ENCODE measurements at regions not wholly inside any gene's neighbourhood (a gene's known extent, or its start where the extent isn't known, plus 50 kb on each side); places are given as distances from the start of the nearest gene placed in this dataset.
"Not testable (repeated sequence)": the region's sequence is repeated elsewhere in the genome, so short reads cannot be mapped to it uniquely, and the experiment has no call there.

GRCh38 chr5:74522838-74523237, 117.7 kb downstream of the ENC1 start:
- H3K4me3 Mint-ChIP-seq; H3K36me3 Mint-ChIP-seq (ENCODE audit: low read depth); H3K4me1 Mint-ChIP-seq (ENCODE audit: low read depth); H3K27me3 Mint-ChIP-seq (ENCODE audit: low read depth); DNase-seq (ENCODE audit: low spot score); H3K27ac Mint-ChIP-seq: not testable (repeated sequence)
- peaks cover 31% of the 10 kb centered on the region for H3K9me3 Mint-ChIP-seq

DNA sequence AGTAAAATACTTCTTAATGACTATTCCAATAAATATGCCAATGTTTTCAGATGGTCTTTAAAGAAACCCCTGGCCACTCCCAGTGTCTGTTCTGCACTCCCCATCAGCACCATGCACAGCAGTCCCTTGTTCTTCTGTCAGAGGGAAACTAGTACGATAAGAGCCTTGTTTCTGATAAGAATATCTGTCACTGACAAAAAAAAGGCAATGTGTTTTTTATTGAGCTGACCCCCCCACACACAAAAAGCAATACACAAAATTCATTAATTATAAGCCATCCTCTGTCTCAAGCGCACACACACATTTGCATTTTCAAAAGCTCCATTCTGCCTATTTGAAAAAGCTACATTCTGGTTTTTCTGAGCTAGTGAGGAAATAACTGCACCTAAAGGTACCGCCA, 119.1 kb downstream of the ENC1 start:
- H3K9me3 Mint-ChIP-seq, result peaks cover 31% of the 10 kb centered on the region
- H3K4me1 Mint-ChIP-seq (ENCODE audit: low read depth), result no peaks in the 10 kb centered on the region
- no peak overlapping the region for H3K4me3 Mint-ChIP-seq
- no peak for DNase-seq (ENCODE audit: low spot score)
- peaks cover 5% of the 10 kb centered on the region for H3K27me3 Mint-ChIP-seq (ENCODE audit: low read depth)
- no peak overlapping the region for H3K27ac Mint-ChIP-seq
- no peaks in the 10 kb centered on the region for H3K36me3 Mint-ChIP-seq (ENCODE audit: low read depth)

GRCh38 chr5:74519679-74520078, 120.8 kb downstream of the ENC1 start:
- H3K4me1 Mint-ChIP-seq (ENCODE audit: low read depth), result no peaks in the 10 kb centered on the region
- peaks cover 24% of the 10 kb centered on the region for H3K9me3 Mint-ChIP-seq
- H3K27ac Mint-ChIP-seq, result no peak overlapping the region
- H3K36me3 Mint-ChIP-seq (ENCODE audit: low read depth), result no peaks in the 10 kb centered on the region
- no peak overlapping the region for H3K4me3 Mint-ChIP-seq
- DNase-seq (ENCODE audit: low spot score), result no peak
- peaks cover 10% of the 10 kb centered on the region for H3K27me3 Mint-ChIP-seq (ENCODE audit: low read depth)

GRCh38 chr5:74519161-74519571, 121.4 kb downstream of the ENC1 start:
- peaks cover 14% of the 10 kb centered on the region for H3K27me3 Mint-ChIP-seq (ENCODE audit: low read depth)
- H3K9me3 Mint-ChIP-seq, result peaks cover 19% of the 10 kb centered on the region
- H3K4me3 Mint-ChIP-seq, result no peak overlapping the region
- H3K4me1 Mint-ChIP-seq (ENCODE audit: low read depth), result no peaks in the 10 kb centered on the region
- no peaks in the 10 kb centered on the region for H3K36me3 Mint-ChIP-seq (ENCODE audit: low read depth)
- H3K27ac Mint-ChIP-seq, result no peak overlapping the region
- no peak for DNase-seq (ENCODE audit: low spot score)

DNA sequence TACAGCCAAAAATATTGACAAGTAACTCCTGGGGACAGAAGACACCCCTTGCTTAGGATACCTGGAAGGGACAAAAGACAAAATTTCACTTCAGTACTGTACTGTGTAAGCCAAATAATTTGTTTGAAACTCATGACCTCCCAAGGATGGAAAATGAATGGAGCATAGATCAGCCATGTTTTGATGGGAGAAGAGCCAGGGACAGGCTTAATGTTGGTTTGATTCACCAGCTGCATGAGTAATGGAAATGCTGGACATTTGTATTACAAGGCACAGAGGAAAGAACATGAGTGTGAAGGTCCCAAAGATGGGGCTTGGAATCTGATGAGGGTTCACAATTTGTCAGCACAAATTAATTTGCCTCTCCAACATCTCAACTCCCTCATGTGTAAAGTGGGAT, 122.8 kb downstream of the ENC1 start:
- H3K9me3 Mint-ChIP-seq, result peaks cover 7% of the 10 kb centered on the region
- H3K27me3 Mint-ChIP-seq (ENCODE audit: low read depth), result peaks cover 16% of the 10 kb centered on the region

DNA sequence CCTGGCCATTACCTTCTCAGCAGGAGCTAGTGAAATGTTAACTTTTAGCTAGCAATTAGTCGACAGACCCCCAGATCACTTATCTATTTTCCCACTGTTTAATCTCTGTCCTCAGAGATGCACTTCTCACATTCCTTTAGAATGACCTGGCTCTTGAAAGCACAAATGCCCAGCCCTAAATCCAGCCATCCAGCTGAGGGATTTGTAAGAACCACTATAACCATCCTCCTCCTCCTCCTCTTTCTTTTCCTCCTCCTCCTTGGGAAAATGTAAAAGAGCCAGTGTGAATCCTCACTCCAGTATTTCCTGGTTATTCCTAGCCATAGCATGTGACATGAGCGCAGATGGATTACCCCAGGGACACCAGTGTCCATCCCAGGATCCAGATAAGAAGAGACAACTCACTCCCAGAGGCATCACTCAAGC, 124.3 kb downstream of the ENC1 start:
- DNase-seq (ENCODE audit: low spot score), result no peak
- Mint-ChIP-seq H3K36me3 (ENCODE audit: low read depth) (no peaks in the 10 kb centered on the region), H3K27me3 (ENCODE audit: low read depth) (peaks cover 19% of the 10 kb centered on the region)

More for the DNA sequence above, 122.8 kb downstream of the ENC1 start:
- Mint-ChIP-seq H3K4me1 (ENCODE audit: low read depth) (no peaks in the 10 kb centered on the region), H3K36me3 (ENCODE audit: low read depth) (no peaks in the 10 kb centered on the region), H3K27ac (no peak overlapping the region), H3K4me3 (no peak overlapping the region)
- DNase-seq (ENCODE audit: low spot score), result no peak

DNA sequence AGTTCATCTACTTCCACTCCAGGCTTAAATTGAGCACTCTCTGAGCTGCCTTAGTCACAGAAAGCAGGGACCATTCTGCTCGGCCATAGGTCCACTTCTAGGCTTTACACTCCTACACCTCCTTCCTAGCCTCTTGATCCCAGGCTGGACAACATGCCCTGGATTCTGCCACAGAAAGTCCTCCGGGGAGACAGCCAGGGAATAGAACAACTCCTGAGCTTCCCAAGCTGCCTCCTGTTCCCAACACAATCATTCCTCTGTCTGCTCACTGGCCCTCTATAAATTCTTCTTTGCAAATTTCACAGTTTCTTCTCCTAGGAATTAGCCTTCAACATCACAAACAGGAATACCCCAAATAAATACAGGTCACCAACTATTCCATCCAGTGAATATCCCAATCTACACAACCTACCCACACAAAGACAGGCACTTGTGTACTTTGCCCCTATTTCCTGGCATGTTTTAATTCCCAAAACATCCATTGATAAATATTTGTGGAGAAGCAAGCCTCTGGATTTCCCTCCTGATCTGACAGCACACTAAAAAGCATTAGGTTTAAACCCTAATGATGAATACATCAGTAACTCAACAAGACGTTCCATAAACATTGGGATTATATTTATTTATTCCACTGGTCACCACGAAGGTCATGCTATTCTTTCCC, 125.5 kb downstream of the ENC1 start:
- H3K27me3 Mint-ChIP-seq (ENCODE audit: low read depth), result peaks cover 22% of the 10 kb centered on the region
- H3K36me3 Mint-ChIP-seq (ENCODE audit: low read depth), result no peaks in the 10 kb centered on the region
- no peaks in the 10 kb centered on the region for H3K4me1 Mint-ChIP-seq (ENCODE audit: low read depth)
- no peaks in the 10 kb centered on the region for H3K9me3 Mint-ChIP-seq
- H3K27ac Mint-ChIP-seq, result no peak overlapping the region
- no peak for DNase-seq (ENCODE audit: low spot score)
- H3K4me3 Mint-ChIP-seq, result no peak overlapping the region

More for the DNA sequence above, 124.3 kb downstream of the ENC1 start:
- Mint-ChIP-seq H3K4me3 (no peak overlapping the region), H3K9me3 (no peaks in the 10 kb centered on the region), H3K4me1 (ENCODE audit: low read depth) (no peaks in the 10 kb centered on the region), H3K27ac (no peak overlapping the region)

DNA sequence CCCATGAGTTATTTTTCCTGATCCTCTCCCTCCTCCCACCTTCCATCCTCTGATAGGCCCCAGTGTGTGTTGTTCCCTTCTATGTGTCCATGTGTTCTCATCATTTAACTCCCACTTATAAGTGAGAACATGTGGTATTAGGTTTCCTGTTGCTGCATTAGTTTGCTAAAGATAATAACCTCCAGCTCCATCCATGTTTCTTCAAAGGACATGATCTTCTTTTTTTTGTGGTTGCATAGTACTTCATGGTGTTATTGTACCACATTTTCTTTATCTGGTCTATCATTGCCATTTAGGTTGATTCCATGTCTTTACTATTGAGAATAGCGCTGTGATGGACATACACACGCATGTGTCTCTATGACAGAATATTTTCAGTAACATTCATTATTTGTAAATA, 128.8 kb downstream of the ENC1 start:
- not testable (repeated sequence) for H3K9me3 Mint-ChIP-seq; H3K27ac Mint-ChIP-seq; H3K36me3 Mint-ChIP-seq (ENCODE audit: low read depth); H3K4me1 Mint-ChIP-seq (ENCODE audit: low read depth); H3K4me3 Mint-ChIP-seq; DNase-seq (ENCODE audit: low spot score)
- H3K27me3 Mint-ChIP-seq (ENCODE audit: low read depth), result peaks cover 24% of the 10 kb centered on the region

- H3K27ac Mint-ChIP-seq, result no peak overlapping the region
- H3K27me3 Mint-ChIP-seq (ENCODE audit: low read depth), result peaks cover 18% of the 10 kb centered on the region
- H3K4me1 Mint-ChIP-seq (ENCODE audit: low read depth), result no peaks in the 10 kb centered on the region
- H3K9me3 Mint-ChIP-seq, result no peaks in the 10 kb centered on the region
- H3K36me3 Mint-ChIP-seq (ENCODE audit: low read depth), result no peaks in the 10 kb centered on the region
- H3K4me3 Mint-ChIP-seq, result no peak overlapping the region
- no peak for DNase-seq (ENCODE audit: low spot score)
These were observed 130.0 kb downstream of the ENC1 start for GRCh38 chr5:74510476-74511075.

GRCh38 chr5:74507370-74508005, 133.0 kb downstream of the ENC1 start:
- H3K9me3 Mint-ChIP-seq, result no peaks in the 10 kb centered on the region
- H3K36me3 Mint-ChIP-seq (ENCODE audit: low read depth), result no peaks in the 10 kb centered on the region
- no peak overlapping the region for H3K4me3 Mint-ChIP-seq

DNA sequence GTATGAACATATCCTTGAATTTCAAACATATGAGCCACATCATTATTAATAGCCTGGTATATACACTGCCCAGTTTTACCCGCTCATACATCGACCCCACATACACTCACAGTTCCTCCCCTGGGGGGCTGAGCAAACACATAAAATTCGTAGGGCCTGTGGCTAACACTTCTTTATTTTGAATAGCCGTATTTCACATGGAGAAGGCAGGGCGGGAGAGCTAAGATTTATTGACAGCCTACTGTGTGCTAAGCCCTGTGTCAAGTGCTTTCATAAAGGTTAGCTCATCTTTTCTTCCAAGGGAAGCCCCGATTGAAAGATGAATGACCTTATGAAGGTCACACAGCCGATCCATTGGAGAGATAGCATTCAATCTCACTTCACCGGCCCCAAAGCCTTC, 134.4 kb downstream of the ENC1 start:
- no peak for DNase-seq (ENCODE audit: low spot score)
- H3K4me1 Mint-ChIP-seq (ENCODE audit: low read depth), result no peaks in the 10 kb centered on the region
- no peaks in the 10 kb centered on the region for H3K9me3 Mint-ChIP-seq
- H3K36me3 Mint-ChIP-seq (ENCODE audit: low read depth), result no peaks in the 10 kb centered on the region
- H3K27ac Mint-ChIP-seq, result no peak overlapping the region
- H3K27me3 Mint-ChIP-seq (ENCODE audit: low read depth), result peaks cover 7% of the 10 kb centered on the region
- H3K4me3 Mint-ChIP-seq, result no peak overlapping the region

More at GRCh38 chr5:74507370-74508005, 133.0 kb downstream of the ENC1 start:
- Mint-ChIP-seq H3K27me3 (ENCODE audit: low read depth) (peaks cover 12% of the 10 kb centered on the region), H3K27ac (no peak overlapping the region), H3K4me1 (ENCODE audit: low read depth) (no peaks in the 10 kb centered on the region)
- DNase-seq (ENCODE audit: low spot score), result no peak

- no peak overlapping the region for H3K27ac Mint-ChIP-seq
- H3K9me3 Mint-ChIP-seq, result no peaks in the 10 kb centered on the region
- H3K4me1 Mint-ChIP-seq (ENCODE audit: low read depth), result no peaks in the 10 kb centered on the region
- H3K4me3 Mint-ChIP-seq, result no peak overlapping the region
- peaks cover 5% of the 10 kb centered on the region for H3K27me3 Mint-ChIP-seq (ENCODE audit: low read depth)
- no peak for DNase-seq (ENCODE audit: low spot score)
- no peaks in the 10 kb centered on the region for H3K36me3 Mint-ChIP-seq (ENCODE audit: low read depth)
These were observed 136.1 kb downstream of the ENC1 start for GRCh38 chr5:74504463-74504862.

DNA sequence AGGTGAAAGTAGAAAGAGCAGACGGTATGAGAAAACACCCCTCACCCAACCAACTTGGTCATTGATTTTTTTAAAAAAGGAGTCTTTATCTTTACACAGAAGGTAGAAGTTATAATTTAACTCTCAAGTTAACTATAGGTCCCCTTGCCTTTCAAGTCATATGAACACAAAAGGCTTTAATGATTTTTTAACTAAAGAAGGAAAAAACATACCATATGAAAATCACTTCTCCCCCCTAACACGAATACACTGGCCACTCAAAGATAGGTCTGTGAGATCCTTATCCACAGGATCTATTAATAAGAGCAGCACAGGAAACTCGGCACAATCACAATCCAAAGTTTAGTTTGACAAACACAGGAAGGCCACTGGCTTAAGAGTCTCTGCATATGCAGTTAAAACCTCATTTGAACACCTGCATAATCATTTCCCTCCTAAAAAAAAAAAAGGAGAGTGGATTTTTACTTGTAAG, 138.0 kb downstream of the ENC1 start:
- Mint-ChIP-seq H3K4me1 (ENCODE audit: low read depth) (no peaks in the 10 kb centered on the region), H3K9me3 (no peaks in the 10 kb centered on the region), H3K36me3 (ENCODE audit: low read depth) (no peaks in the 10 kb centered on the region), H3K27me3 (ENCODE audit: low read depth) (peaks cover 5% of the 10 kb centered on the region), H3K27ac (no peak overlapping the region), H3K4me3 (no peak overlapping the region)
- no peak for DNase-seq (ENCODE audit: low spot score)

DNA sequence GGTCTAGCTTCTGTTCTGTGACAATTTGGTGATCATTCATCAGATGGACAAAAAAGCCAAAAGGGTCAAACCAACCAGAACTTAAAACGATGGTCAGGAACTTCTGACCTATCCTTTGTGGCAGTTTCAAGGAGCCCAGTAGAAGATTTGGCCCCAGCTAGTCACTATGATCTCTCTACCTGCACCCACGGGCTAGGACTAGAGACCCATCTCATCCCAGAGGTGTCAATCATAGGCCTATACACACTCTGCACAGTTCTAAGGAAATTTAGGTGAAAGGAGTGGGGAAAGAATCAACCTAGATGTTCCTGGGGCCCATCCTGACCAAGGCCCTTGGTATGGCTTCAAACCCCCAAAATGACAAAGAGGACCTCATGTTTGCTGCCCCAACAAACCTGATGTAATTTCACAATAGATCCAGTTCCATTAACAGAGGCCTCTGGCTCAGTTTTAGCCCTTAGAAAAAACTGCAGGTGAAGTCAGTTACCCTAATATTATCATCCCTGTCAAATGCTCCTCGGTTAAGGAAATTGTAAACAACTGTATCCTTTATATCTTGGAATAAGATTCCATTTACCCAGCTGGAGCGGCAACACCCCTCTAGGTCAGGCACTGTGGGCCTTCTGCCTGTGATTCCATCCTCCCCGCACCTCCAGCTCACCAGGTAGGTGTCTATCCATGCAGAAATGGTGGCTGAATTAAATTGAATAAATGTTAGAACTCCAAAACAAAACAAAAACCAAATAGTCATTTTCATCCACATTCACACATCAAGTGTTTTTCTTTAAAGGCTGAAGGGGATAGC, 138.7 kb downstream of the ENC1 start:
- no peak overlapping the region for H3K27ac Mint-ChIP-seq
- peaks cover 5% of the 10 kb centered on the region for H3K27me3 Mint-ChIP-seq (ENCODE audit: low read depth)
- H3K4me3 Mint-ChIP-seq, result no peak overlapping the region
- H3K36me3 Mint-ChIP-seq (ENCODE audit: low read depth), result no peaks in the 10 kb centered on the region
- no peak for DNase-seq (ENCODE audit: low spot score)
- H3K4me1 Mint-ChIP-seq (ENCODE audit: low read depth), result no peaks in the 10 kb centered on the region
- no peaks in the 10 kb centered on the region for H3K9me3 Mint-ChIP-seq

Data from T-helper 2 cell treated with Interferon-gamma antibody and Interleukin-4, amounts not matched to agents 5 μg/mL and 100 μg/mL, for 36 hours (primary cell).